HL-60 (cell line): ENCODE measurements at regions not wholly inside any gene's neighbourhood (a gene's known extent, or its start where the extent isn't known, plus 50 kb on each side); places are given as distances from the start of the nearest gene placed in this dataset.

Experiments used
- DNase-seq, 2 experiments: peaks; one replicate each; pipeline ENCODE4 v3.0.0-alpha.2; 2010 to 2020; ENCODE audit warnings: low read depth in 1 of 2, low spot score in 1 of 2
- H3K27ac ChIP-seq: fragments of 250-450 bp; sonication (Bioruptor Pico); replicated peaks from 2 replicates; pipeline ENCODE4 v1.5.1; 2020; ENCODE audit warnings: mild to moderate bottlenecking, moderate library complexity
- H3K27me3 ChIP-seq: fragments of 250-450 bp; sonication (Bioruptor Pico); 2 replicates; pipeline ENCODE4 v1.5.1; 2021; ENCODE audit warnings: mild to moderate bottlenecking, moderate library complexity; ENCODE audit not compliant: insufficient read depth, poor library complexity, severe bottlenecking
- H3K4me3 ChIP-seq: replicated peaks from 2 replicates; pipeline ENCODE4 v1.5.1; 2011; ENCODE audit warnings: mild to moderate bottlenecking, control low read depth, low read length; ENCODE audit not compliant: insufficient read depth
- GABPA ChIP-seq: IDR thresholded peaks from 2 replicates; pipeline ENCODE4 v1.6.1; 2012; ENCODE audit warnings: low read depth
- POLR2AphosphoS5 ChIP-seq: IDR thresholded peaks from 2 replicates; pipeline ENCODE4 v1.6.1; 2012; ENCODE audit warnings: low read depth
- SPI1 ChIP-seq: IDR thresholded peaks from 2 replicates; pipeline ENCODE4 v1.6.1; 2012; ENCODE audit warnings: low read depth, mild to moderate bottlenecking, borderline replicate concordance
- TF ChIP-seq, protein P1 (sequence below): IDR thresholded peaks from one replicate; pipeline ENCODE4 v1.5.1; 2011; ENCODE audit warnings: low read length, control low read depth, inconsistent platforms; ENCODE audit not compliant: insufficient read depth
- TF ChIP-seq, protein P2 (sequence below): IDR thresholded peaks from 2 replicates; pipeline ENCODE4 v1.6.1; 2012; ENCODE audit warnings: low read depth; ENCODE audit not compliant: insufficient replicate concordance

DNA sequence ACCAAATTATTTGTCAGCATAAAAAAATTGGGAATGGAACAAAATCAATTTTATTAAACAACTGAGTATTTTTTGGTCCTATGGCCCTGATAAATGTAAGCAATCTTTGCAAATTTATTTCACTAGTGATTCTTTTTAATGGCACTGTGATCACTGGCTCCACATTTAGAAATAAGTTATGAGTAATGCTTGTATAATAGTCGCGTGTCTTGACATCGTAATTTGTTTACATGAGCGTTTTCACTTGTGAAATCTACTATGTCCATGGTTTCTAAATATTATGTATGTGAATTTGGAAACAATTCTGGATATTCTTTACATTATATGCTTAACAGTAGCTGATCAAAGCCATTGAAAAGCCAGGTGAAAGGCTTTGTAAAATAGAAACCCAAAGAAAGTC is 817.5 kb downstream of the EFNA5 start:
- no peak for DNase-seq
- Histone ChIP-seq H3K27me3 (no peaks in the 10 kb centered on the region), H3K27ac (no peak overlapping the region), H3K4me3 (no peak overlapping the region)
- TF ChIP-seq, protein P1, sequence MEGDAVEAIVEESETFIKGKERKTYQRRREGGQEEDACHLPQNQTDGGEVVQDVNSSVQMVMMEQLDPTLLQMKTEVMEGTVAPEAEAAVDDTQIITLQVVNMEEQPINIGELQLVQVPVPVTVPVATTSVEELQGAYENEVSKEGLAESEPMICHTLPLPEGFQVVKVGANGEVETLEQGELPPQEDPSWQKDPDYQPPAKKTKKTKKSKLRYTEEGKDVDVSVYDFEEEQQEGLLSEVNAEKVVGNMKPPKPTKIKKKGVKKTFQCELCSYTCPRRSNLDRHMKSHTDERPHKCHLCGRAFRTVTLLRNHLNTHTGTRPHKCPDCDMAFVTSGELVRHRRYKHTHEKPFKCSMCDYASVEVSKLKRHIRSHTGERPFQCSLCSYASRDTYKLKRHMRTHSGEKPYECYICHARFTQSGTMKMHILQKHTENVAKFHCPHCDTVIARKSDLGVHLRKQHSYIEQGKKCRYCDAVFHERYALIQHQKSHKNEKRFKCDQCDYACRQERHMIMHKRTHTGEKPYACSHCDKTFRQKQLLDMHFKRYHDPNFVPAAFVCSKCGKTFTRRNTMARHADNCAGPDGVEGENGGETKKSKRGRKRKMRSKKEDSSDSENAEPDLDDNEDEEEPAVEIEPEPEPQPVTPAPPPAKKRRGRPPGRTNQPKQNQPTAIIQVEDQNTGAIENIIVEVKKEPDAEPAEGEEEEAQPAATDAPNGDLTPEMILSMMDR, result no peak
- TF ChIP-seq GABPA, result no peak
- TF ChIP-seq, protein P2, sequence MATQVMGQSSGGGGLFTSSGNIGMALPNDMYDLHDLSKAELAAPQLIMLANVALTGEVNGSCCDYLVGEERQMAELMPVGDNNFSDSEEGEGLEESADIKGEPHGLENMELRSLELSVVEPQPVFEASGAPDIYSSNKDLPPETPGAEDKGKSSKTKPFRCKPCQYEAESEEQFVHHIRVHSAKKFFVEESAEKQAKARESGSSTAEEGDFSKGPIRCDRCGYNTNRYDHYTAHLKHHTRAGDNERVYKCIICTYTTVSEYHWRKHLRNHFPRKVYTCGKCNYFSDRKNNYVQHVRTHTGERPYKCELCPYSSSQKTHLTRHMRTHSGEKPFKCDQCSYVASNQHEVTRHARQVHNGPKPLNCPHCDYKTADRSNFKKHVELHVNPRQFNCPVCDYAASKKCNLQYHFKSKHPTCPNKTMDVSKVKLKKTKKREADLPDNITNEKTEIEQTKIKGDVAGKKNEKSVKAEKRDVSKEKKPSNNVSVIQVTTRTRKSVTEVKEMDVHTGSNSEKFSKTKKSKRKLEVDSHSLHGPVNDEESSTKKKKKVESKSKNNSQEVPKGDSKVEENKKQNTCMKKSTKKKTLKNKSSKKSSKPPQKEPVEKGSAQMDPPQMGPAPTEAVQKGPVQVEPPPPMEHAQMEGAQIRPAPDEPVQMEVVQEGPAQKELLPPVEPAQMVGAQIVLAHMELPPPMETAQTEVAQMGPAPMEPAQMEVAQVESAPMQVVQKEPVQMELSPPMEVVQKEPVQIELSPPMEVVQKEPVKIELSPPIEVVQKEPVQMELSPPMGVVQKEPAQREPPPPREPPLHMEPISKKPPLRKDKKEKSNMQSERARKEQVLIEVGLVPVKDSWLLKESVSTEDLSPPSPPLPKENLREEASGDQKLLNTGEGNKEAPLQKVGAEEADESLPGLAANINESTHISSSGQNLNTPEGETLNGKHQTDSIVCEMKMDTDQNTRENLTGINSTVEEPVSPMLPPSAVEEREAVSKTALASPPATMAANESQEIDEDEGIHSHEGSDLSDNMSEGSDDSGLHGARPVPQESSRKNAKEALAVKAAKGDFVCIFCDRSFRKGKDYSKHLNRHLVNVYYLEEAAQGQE, result no peak

DNA sequence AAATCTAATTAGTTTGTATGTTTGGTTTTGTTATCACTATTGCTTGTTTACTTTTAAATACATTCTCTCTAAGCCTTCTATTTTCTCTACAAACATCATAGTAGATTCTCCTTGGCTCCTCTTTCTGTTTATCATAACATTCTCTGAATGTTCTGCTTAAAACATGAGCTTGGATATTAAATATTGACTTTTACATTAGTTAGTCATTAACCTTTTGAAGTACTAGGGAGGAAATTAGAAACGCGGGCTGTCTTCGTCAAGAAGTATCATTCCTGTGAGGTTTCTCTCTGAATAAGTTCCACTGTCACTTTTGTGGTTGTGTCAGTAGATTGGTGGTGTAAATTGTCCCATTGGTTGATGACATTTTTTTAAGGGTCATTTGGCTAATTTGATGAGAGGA is 821.5 kb downstream of the EFNA5 start:
- Histone ChIP-seq H3K4me3 (no peak overlapping the region), H3K27ac (no peak overlapping the region), H3K27me3 (no peaks in the 10 kb centered on the region)
- TF ChIP-seq SPI1 (no peak), POLR2AphosphoS5 (no peak), GABPA (no peak)
- TF ChIP-seq, protein P2, result no peak
- TF ChIP-seq, protein P1, result no peak
- no peak for DNase-seq

DNA sequence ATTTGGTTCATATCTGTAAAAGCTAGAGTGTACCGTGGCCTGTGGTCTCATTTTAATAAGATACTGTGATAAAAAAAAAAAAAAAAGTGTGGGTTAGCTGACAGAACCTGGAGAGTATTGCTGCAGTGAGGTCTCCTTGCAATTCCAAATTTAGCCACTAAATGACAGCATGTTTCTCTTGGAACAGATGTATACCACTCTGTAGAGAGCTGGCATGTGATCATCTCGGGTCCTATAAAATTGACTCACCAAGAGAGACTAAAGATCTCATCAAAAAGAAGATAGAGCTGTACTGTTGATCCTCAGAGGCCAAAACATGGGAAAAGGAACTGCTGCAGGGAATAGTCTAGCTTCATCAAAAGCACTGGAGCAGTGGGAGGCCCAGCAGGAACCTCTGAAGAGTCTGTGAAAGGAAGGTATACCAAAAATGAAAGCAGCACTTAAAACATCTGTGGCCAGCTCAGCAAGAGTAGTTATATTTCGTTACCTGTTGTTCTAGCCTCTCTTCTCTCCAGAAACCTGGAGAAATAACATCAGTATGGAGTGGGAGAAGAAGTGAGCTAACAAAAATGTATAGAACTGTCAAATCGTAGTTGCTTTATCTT is 826.8 kb downstream of the EFNA5 start:
- no peak for TF ChIP-seq POLR2AphosphoS5
- TF ChIP-seq, protein P2, result no peak
- no peak for TF ChIP-seq GABPA
- TF ChIP-seq, protein P1, result no peak
- TF ChIP-seq SPI1, result no peak
- no peak overlapping the region for H3K4me3 ChIP-seq
- DNase-seq, result no peak
- H3K27ac ChIP-seq, result no peak overlapping the region
- H3K27me3 ChIP-seq, result no peaks in the 10 kb centered on the region
